ENCODE measurements at regions not wholly inside any gene's neighbourhood (a gene's known extent, or its start where the extent isn't known, plus 50 kb on each side); places are given as distances from the start of the nearest gene placed in this dataset.
"Not testable (repeated sequence)": the region's sequence is repeated elsewhere in the genome, so short reads cannot be mapped to it uniquely, and the experiment has no call there.

DNA sequence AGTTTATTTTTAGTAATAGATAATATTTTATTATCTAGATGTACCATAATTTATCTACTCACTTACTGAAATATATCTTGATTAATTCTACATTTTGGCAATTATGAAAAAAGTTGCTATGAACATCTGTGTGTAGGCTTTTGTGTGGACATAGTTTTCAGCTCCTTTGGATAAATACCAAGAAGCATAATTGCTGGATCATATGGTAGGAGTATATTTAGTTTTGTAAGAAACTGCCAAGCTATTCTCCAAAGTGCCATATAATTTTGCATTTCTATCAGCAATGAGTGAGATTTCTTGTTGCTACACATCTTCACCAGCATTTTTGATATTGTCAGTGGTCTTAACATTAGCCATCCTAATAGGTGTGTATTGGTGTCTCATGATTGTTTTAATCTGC, 882.6 kb upstream of the GRIA3 start:
- DNase-seq (ENCODE audit: low read depth in 2 of 2) = no peak

DNA sequence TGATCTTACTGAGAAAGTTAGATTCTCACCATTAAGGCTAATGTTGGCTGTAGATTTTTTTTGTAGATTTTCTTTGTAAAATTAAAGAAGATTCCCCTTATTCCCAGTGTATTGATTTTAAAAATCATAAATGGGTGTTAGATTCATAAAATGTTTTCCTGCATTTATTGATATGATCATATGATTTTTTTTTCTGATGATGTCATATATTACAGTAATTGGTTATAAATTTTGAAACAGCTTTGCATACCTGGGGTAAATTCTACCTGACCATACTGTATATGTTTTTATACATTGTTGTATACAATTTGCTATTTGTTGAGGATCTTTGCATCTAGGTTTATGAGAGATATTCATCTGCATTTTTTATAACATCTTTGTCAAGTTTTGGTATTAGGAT, 880.3 kb upstream of the GRIA3 start:
- no peak for DNase-seq (ENCODE audit: low read depth in 2 of 2)

DNA sequence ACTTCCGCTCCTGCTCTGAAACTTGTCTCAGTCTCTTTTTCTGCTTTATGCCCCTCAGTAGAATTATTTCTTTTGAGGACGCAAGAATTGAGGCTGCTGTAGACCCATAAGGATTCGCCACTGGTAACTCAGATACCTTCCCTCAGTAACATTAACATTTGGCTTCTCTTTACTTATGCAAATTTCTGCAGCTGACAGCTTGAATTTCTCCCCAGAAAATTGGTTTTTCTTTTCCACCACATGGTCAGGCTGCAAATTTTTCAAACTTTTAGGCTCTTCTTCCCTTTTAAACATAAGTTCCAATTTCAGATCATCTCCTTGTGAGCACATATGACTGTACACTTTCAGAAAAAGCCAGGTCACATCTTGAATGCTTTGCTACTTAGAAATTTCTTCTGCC, 839.3 kb upstream of the GRIA3 start:
- DNase-seq (ENCODE audit: low read depth in 2 of 2) = no peak

DNA sequence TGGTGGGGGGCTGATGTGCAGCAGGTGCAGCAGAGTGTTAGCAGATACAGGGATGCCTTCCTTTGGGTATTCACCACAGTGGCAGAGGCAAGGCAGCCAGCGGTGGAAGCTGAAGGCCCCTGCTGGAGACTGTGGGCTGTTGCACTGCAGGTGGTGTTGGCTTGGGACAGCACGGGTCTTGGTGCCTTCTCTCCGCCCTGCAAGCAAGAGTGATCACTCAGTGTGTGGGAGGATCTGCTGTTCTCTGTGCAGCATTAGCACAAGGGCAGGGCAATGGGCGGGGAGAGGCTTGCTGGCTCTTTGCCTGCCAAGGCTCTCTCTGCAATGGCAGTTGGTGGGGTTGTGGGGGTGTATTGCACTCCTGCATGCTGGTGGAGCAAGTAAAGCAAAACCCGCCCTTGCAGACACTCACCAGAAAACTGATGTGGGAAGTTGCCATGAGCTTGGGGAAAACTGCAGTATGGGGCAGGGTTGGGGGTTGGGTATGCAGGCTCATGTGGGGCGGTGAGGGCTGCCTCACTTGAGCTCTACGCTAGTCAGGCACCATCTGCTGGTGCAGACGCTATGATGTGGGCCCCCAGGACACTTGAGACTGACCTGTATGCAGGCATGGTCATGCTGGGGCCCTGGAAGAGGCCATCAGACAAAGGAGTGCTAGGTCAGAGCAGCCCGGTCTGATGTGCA, 820.8 kb upstream of the GRIA3 start:
- no peak for DNase-seq (ENCODE audit: low read depth in 2 of 2)

DNA sequence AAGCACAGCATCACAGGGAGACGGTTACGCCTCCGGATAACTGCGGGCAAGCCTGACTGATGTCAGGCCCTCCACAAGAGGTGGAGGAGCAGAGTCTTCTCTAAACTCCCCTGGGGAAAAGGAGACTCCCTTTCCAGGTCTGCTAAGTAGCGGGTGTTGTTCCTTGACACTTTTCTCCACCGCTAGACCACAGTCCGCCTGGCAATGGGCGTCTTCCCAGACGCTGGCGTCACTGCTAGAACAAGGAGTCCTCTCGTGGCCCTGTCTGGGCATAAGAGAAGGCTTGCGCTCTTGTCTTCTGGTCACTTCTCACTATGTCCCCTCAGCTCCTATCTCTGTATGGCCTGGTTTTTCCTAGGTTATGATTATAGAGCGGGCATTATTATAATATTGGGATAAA, 808.5 kb upstream of the GRIA3 start:
- DNase-seq (ENCODE audit: low read depth in 2 of 2) = not testable (repeated sequence)

DNA sequence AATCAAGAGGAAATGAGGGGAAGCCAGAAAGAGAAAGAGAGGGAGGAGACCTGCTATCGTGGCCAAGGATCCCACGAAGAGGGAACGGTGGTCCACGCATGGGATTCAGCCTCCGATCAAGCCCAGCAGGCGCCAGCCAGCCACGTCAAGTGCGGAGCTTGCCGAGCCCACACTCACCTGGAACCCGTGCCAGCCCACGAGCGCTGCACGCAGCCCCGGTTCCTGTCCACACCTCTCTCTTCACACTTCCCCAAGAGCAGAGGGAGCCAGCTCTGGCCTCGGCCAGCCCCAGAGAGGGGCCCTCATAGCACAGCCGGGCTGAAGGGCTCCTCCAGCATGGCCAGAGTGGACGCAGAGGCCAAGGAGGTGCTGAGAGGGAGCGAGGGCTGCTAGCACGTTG, 795.1 kb upstream of the GRIA3 start:
- no peak for DNase-seq (ENCODE audit: low read depth in 2 of 2)

DNA sequence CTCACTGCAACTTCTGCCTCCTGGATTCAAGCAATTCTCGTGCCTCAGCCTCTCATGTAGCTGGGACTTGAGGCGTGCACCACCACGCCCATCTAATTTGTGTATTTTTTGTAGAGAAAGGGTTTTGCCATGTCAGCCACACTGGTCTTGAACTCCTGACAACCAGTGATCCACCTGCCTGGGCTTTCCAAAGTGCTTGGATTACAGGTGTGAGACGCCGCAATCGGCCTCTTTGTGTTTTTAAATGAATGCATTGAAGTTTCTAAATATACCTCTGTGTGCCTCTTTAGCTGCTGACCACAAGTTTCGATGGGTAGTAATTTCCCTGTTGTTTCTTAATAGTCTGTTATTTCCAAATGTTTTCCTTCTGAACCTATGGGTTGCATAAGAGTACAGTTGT, 765.3 kb upstream of the GRIA3 start:
- DNase-seq (ENCODE audit: low read depth in 2 of 2) = no peak

DNA sequence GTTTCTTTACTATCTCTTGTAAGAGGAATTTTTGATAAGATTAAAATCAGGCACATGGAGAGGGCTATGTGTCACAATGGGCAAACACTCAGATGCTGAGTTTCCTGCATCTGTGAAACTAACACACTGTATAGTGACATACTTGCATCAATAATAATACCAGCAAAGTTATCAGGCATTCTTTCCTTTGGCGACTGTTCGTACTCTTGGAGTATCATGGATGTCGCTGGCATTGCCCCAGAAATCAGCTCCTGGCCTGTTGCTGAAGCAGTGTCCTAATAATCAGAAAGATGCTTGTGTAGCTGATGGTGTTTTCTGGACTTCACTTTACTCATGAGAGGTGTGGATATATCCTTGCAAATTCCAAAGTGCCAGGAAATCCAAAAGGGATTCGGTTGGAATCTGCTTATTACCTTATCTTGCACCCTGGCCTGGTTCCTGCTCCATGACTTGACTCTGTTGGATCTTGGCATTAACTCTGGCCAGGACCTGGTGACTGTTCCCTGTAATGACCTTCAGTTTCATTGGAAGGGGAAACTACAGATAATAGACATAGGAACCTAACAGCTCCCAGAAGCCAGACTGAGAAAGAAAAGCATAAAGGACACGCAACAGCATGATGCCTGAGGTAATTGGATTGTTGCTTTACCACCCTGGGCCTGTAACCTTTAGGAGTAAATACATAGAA, 762.5 kb upstream of the GRIA3 start:
- DNase-seq (ENCODE audit: low read depth in 2 of 2) = no peak

DNA sequence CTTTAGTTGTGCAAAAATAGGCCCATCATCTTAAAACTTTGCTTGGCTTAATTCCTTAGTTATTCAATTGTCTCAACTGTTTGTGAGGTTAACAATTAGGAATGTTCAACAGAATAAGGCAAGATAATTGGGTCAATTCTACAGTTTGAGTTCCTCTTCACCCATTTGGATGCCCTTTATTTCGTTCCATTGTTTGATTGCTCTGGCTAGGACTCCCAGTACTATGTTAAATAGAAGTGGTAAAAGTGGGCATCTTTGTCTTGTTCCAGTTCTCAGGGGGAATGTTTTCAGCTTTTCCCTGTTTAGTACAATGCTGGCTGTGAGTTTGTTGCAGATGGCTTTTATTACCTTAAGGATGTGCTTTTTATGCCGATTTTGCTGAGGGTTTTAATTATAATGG, 761.5 kb upstream of the GRIA3 start:
- no peak for DNase-seq (ENCODE audit: low read depth in 2 of 2)

DNA sequence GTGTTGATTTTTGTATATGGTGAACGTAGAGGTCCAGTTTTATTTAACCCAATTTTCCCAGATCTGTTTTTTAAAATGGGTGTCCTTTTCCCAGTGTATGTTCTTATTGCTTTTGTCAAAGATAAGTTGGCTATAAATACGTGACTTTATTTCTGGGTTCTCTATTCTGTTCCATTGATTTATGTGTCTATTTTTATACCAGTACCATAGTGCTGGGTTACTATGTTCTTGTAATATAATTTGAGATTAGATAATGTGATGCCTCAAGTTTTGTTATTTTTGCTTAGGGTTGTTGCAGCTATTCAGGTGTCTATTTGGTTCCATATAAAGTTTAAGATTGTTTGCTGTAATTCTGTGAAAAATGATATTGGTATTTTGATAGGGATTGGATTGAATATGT, 749.1 kb upstream of the GRIA3 start:
- no peak for DNase-seq (ENCODE audit: low read depth in 2 of 2)

DNA sequence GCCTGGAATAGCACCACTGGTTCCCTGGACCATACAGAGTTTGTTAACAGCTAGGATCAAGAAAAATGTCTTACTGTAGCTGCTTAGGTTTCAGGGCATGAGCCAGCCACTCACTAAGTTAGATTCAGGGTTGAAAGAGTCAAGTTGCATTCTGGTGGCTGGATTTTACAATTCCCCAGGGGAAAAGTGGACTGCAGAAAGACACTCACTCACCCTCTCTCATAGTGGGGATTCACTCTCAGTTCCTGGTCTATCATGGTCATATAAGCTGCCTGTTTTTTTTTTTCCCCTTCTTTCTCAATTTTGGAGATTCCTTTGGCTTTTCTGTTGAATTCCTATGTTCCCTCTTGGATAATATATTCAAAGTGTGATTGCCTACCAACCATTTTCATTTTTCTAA, 744.2 kb upstream of the GRIA3 start:
- no peak for DNase-seq (ENCODE audit: low read depth in 2 of 2)

DNA sequence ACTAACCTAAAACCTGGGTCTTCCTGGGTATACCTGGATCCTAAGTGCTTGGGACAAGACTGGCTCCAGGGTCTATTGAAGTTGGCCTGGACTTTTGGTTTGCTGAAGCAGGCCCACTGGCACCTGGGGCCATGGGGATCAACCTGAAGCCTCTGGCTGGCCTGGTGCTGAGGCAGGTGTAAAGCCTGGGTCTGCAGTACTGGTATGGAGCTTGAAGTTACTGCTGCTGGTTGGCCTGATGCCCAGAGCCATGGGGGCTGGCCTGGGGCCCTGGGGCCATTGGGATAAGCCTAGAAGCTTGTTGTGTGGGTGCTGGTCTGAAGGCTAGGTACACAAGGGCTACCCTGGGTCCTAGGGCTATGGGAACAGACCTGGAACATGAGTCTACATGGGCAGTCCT, 743.2 kb upstream of the GRIA3 start:
- DNase-seq (ENCODE audit: low read depth in 2 of 2) = no peak

DNA sequence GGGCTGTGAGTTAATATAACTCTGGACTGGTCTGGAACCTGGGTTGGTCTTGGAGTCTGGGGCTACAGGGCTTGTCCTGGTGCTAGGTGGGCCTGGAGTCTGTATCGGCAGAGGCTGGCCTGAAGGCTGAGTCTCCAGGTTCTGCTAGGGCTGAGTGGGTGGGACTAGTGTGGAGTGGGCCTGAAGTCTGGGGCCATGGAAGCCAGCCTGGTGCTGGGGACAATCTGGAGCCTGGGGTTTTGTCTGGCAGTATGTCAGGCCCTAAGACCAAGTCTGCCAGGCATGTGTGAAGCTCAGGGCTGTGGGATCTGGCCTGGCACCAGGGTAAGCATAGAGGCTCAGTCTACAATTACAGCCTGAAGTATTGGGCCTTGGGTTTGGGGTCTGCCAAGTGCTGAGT, 742.6 kb upstream of the GRIA3 start:
- no peak for DNase-seq (ENCODE audit: low read depth in 2 of 2)

DNA sequence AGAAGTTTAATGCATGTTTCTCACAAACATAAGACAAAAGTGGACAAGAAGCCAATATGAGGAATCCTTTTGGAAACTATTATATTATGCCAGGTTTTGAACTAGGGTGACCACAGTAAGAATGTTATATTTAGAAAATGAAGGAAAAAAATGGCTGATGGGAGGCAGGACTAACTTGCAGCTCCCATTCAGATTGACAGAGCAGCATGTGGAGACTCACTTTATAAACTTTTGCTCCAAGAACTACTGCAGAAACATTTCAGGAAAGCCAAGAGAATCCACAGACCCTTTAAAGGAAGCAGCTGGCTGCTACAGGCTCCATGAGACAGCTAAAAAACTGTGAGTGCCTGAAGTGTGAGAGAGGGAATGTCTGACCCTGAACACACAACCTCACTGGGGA, 738.6 kb upstream of the GRIA3 start:
- DNase-seq (ENCODE audit: low read depth in 2 of 2) = no peak

DNA sequence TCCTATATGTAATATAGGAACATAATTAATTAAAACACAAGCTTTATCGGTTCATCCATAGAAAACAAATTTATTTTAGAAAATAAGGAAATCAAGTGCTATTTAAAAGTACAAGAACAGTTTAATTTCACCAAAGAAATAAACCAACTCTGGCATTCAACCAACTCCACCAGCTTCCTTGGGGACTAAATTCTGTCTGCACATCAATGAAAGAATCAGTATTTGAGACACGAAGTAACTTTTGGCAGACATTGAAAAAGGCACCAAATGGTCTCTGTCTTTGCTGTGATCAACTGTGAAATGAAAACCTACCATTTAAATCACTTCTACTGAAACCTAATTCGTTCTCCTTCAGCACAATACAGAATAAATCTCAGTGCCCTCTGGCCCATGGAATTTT, 719.7 kb upstream of the GRIA3 start:
- no peak for DNase-seq (ENCODE audit: low read depth in 2 of 2)

DNA sequence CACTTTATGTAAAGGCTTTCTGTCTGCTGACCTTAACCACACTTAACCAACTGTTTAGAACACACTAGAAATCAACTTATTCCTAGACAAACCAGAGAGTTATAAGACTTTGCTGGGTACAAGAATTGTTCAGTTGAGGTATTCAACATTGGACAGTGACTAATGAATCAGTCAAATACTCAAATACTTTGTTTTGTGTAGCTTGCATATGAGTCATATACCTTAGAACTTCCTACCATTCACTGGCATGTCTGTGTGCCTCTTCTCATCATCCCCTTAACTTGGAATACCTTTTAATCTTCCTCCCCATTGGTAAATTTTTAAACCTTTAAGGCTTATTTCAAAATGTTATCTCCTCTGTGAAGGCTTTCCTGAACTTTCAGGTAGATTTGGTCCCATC, 708.8 kb upstream of the GRIA3 start:
- DNase-seq (ENCODE audit: low read depth in 2 of 2) = no peak

DNA sequence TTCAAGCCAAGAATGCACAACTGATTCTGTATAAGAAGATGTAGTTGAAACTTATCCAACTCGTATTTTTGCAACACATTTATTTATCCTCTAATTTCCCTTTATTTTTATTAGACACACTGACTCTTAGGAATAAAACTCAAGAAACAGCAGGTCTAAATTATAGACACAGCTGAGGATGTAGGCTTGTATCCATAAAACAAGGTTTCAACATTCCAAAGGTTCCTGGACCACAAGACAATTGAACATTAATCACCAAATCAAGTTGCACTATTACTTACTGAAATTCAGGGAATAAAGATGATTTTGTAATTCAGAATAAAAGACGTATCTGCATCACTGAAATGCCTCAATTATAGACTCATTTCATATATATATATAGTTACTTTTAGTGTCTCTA, 683.5 kb upstream of the GRIA3 start:
- DNase-seq (ENCODE audit: low read depth in 2 of 2) = no peak

DNA sequence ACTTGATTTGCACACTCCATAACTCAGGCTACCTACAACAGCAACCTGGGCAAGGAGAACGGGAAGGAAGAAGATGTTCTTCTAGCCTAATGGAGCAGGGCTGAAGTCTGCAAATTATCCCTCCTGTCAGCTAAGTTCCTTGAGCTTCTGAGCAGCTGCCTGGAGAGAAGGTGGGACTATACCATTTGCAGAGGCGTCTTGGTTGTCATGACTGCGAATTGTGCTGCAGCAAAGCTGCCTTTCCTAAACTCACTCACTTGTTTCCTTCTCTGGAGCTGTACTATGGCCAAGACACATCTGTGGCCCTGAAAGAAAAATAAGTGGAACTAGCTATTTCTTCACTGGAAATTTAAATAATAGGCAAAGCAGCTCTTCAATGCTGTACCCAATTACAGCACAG, 682.4 kb upstream of the GRIA3 start:
- DNase-seq (ENCODE audit: low read depth in 2 of 2) = no peak

DNA sequence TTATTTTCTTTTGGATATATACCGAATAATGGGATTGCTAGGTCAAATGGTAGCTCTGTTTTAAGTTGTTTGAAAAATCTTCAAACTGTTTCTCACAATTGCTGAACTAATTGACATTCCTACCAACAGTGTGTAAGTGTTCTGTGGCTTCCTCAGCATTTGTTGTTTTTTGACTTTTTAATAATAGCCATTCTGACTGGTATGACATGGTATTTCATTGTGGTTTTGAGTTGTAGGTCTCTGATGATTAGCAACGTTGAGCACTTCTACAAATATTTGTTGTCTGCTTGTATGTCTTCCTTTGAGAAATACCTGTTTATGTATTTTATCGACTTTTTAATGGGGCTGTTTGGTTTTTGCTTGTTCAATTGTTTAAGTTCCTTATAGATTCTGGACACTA, 680.1 kb upstream of the GRIA3 start:
- DNase-seq (ENCODE audit: low read depth in 2 of 2) = no peak

DNA sequence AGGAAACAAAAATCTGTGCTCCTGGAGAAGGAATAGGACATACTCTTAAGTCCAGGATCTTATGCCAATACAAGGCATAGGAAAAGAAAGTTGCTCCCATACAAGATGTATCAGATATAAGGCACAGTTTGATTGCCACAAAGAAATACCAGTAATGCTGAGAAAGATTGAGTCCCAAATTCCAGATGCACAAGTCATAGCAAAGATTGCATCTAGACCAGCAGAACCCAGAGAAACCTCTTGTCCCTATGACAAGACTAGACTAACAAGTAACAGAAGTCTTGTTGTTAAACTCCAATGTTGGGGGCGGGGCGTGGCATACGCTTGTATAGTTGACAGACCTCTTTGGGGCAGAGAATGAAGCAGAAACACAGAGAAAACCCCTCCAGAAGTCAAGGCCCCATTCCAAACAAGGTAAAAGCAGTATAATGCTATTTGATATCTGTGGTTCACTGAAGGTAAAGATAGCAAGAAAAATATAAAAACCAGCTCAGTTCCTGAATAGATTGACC, 671.5 kb upstream of the GRIA3 start:
- no peak for DNase-seq (ENCODE audit: low read depth in 2 of 2)

DNA sequence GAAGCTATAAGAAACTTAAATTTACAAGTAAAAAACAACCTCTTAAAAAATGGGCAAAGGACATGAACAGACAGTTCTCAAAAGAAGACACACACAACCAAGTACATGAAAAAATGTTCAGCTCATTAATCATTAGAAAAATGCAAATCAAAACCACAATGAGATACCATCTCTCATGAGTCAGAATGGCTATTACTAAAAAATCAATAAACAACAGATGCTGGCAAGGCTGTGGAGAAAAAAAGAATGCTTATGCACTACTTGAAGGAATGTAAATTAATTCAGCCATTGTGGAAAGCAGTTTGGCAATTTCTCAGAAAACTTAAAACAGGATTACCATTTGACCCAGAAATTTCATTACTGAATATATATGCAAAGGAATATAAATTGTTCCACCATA, 666.3 kb upstream of the GRIA3 start:
- DNase-seq (ENCODE audit: low read depth in 2 of 2) = no peak

DNA sequence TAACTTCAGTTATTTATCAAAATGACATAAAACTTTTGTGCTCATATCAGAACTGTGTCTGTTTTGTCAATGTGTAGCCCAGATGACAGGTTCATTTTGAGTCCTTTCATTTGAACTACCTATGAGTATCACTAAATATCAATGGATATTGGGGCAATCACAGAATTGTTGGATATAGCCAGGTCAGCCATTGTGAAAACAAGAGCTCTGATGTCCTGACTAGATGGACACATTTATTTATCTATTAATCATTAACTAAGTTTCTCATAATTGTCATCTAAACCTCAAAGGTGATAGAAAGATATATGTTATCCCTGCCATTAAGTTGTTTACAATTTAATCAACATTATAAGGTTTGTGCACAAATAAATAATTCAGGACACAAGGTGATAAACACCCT, 638.3 kb upstream of the GRIA3 start:
- DNase-seq (ENCODE audit: low read depth in 2 of 2) = no peak

DNA sequence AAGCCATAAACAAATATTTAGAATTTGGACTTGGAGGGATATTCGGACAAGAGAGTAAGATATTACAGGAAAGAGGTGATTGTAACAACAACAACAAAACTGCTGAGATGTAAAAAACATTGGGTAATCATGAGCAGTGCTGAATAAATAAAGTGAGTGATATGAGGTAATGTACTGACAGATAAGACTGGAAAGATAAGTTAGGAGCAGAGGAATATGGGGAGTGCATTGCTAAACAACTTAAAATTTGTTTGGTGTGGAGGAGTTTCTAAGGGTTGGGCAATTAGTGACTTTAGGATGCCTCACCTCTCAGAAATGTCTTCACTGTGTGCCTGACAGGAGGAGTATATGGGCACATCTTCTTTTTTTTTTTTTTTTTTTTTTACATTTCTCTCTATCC, 637.8 kb upstream of the GRIA3 start:
- DNase-seq (ENCODE audit: low read depth in 2 of 2) = no peak

DNA sequence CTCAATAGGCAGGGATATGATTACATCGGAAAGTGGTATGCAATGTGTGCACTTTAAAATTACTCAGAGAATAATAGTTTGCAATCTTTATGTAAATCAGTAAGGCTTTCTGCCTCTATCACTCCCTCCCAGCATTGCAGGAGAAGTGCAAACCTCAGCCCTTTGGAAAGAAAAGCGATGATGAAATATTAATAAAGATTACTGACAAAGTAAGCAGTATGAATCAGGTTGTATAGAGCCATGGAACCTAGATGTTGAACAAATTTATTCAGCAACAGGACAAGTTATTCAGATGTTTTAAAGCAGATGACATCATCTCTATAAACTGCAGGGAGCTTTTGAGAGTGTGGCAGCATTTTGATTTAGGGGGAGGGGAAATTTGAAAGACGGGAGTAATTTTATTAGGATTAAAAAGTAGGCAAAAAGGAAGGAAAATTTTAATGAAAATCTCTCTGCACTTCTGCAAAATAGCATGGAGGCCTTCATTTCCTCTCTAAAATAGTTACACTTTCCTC, 631.7 kb upstream of the GRIA3 start:
- DNase-seq (ENCODE audit: low read depth in 2 of 2) = no peak
